Mesenchymal stem cell (in vitro differentiated cells and primary cell): ENCODE measurements at regions not wholly inside any gene's neighbourhood (a gene's known extent, or its start where the extent isn't known, plus 50 kb on each side); places are given as distances from the start of the nearest gene placed in this dataset.

Experiments used
- DNase-seq: peaks from one replicate; pipeline ENCODE4 v3.0.0-alpha.2; 2013
- H2AFZ ChIP-seq: one replicate; pipeline ENCODE4 v1.6.1; 2013; ENCODE audit warnings: low read depth, mild to moderate bottlenecking, control low read depth, inconsistent platforms, low read length, moderate library complexity
- H2AK5ac ChIP-seq: 2 replicates; pipeline ENCODE4 v1.6.1; 2013; ENCODE audit warnings: low read length, moderate library complexity, mild to moderate bottlenecking, inconsistent platforms; ENCODE audit not compliant: severe bottlenecking
- H2BK120ac ChIP-seq: one replicate; pipeline ENCODE4 v1.6.1; 2013; ENCODE audit warnings: low read depth, mild to moderate bottlenecking, inconsistent platforms, low read length, moderate library complexity
- H2BK12ac ChIP-seq, 2 experiments: one replicate each; pipeline ENCODE4 v1.6.1; 2013; ENCODE audit warnings: inconsistent platforms in 2 of 2, low read length in 2 of 2, mild to moderate bottlenecking in 2 of 2, moderate library complexity in 2 of 2, control low read depth in 1 of 2
- H2BK15ac ChIP-seq: one replicate; pipeline ENCODE4 v1.6.1; 2013; ENCODE audit warnings: mild to moderate bottlenecking, low read depth, inconsistent platforms; ENCODE audit not compliant: poor library complexity, severe bottlenecking
- H2BK5ac ChIP-seq: 2 replicates; pipeline ENCODE4 v1.6.1; 2013; ENCODE audit warnings: low read depth, mild to moderate bottlenecking, low read length, control low read depth, inconsistent platforms; ENCODE audit not compliant: poor library complexity, severe bottlenecking
- H3K14ac ChIP-seq, 2 experiments: one replicate each; pipeline ENCODE4 v1.6.1; 2013; ENCODE audit warnings: inconsistent platforms in 2 of 2, low read length in 2 of 2, control low read depth in 1 of 2, mild to moderate bottlenecking in 1 of 2, moderate library complexity in 1 of 2
- H3K18ac ChIP-seq, 2 experiments: one replicate each; pipeline ENCODE4 v1.6.1; 2013; ENCODE audit warnings: inconsistent platforms in 2 of 2, low read length in 2 of 2, control low read depth in 1 of 2, low read depth in 1 of 2, mild to moderate bottlenecking in 1 of 2
- H3K23ac ChIP-seq, 2 experiments: one replicate each; pipeline ENCODE4 v1.6.1; 2013; ENCODE audit warnings: inconsistent platforms in 2 of 2, low read length in 2 of 2, mild to moderate bottlenecking in 2 of 2, moderate library complexity in 2 of 2, control low read depth in 1 of 2
- H3K27ac ChIP-seq: 2 replicates; pipeline ENCODE4 v1.5.1; 2013; ENCODE audit warnings: mild to moderate bottlenecking, moderate library complexity, low read length, control low read depth, inconsistent platforms; ENCODE audit not compliant: poor library complexity, severe bottlenecking
- H3K27me3 ChIP-seq, 2 experiments: 2 replicates each; pipeline versions ENCODE4 v1.6.1 to v1.7.0; 2013; ENCODE audit warnings: low read length in 2 of 2, mild to moderate bottlenecking in 2 of 2, moderate library complexity in 2 of 2, control low read depth in 1 of 2, inconsistent platforms in 1 of 2; ENCODE audit not compliant: control insufficient read depth in 1 of 2, insufficient read depth in 1 of 2
- H3K36me3 ChIP-seq, 2 experiments: 2 replicates each; pipeline versions ENCODE4 v1.6.1 to v1.7.0; 2013; ENCODE audit warnings: low read length in 2 of 2, control low read depth in 1 of 2, inconsistent platforms in 1 of 2, low read depth in 1 of 2, mild to moderate bottlenecking in 1 of 2; ENCODE audit not compliant: insufficient read depth in 2 of 2, control insufficient read depth in 1 of 2
- H3K4ac ChIP-seq, 2 experiments: one replicate each; pipeline ENCODE4 v1.6.1; 2013; ENCODE audit warnings: inconsistent platforms in 2 of 2, low read length in 2 of 2, mild to moderate bottlenecking in 2 of 2, moderate library complexity in 2 of 2, control low read depth in 1 of 2, low read depth in 1 of 2
- H3K4me1 ChIP-seq: 2 replicates; pipeline ENCODE4 v1.6.1; 2013; ENCODE audit warnings: low read depth, low read length, control low read depth; ENCODE audit not compliant: control insufficient read depth, insufficient read depth
- H3K4me2 ChIP-seq: 2 replicates; pipeline ENCODE4 v1.6.1; 2013; ENCODE audit warnings: low read length, mild to moderate bottlenecking, inconsistent platforms; ENCODE audit not compliant: poor library complexity, severe bottlenecking
- H3K4me3 ChIP-seq, 2 experiments: 2 replicates each; pipeline versions ENCODE4 v1.5.1 to v1.7.0; 2013; ENCODE audit warnings: low read length in 2 of 2, mild to moderate bottlenecking in 2 of 2, control low read depth in 1 of 2, low read depth in 1 of 2; ENCODE audit not compliant: insufficient read depth in 1 of 2
- H3K79me1 ChIP-seq: replicated peaks from 2 replicates; pipeline ENCODE4 v1.6.1; 2013; ENCODE audit warnings: mild to moderate bottlenecking, control low read depth, low read length, inconsistent platforms; ENCODE audit not compliant: poor library complexity, severe bottlenecking
- H3K9ac ChIP-seq: 2 replicates; pipeline ENCODE4 v1.7.0; 2013; ENCODE audit warnings: mild to moderate bottlenecking, low read length, moderate library complexity
- H3K9me3 ChIP-seq: 2 replicates; pipeline ENCODE4 v1.7.0; 2013; ENCODE audit warnings: mild to moderate bottlenecking, low read length; ENCODE audit not compliant: control insufficient read depth
- H4K8ac ChIP-seq: one replicate; pipeline ENCODE4 v1.6.1; 2013; ENCODE audit warnings: inconsistent platforms, mild to moderate bottlenecking, low read length, moderate library complexity
- H4K91ac ChIP-seq: one replicate; pipeline ENCODE4 v1.6.1; 2013; ENCODE audit warnings: mild to moderate bottlenecking, low read length, inconsistent platforms
- WGBS: methylation state at CpG from one replicate; pipeline ENCODE4 v1.1.7; 2013; ENCODE audit warnings: mixed read lengths; 5-methylcytosine and 5-hydroxymethylcytosine counted together

GRCh38 chr5:111932628-111933027 is 175.6 kb upstream of the NREP start:
- no peak overlapping the region for H2AFZ ChIP-seq
- WGBS: 81% methylated on average over 4 of the region's 5 CpGs
- no peaks in the 10 kb centered on the region for H3K4me1 ChIP-seq
- no peaks in the 10 kb centered on the region for H3K9me3 ChIP-seq
- no peak overlapping the region for H2BK120ac ChIP-seq
- no peaks in the 10 kb centered on the region for H3K27me3 ChIP-seq
- no peak overlapping the region for H3K27ac ChIP-seq
- no peak for DNase-seq
- no peaks in the 10 kb centered on the region for H3K36me3 ChIP-seq
- no peak overlapping the region for H3K14ac ChIP-seq
- H3K9ac ChIP-seq: peak overlapping the region; percentile 30
- H3K4me3 ChIP-seq: no peak overlapping the region
- no peak overlapping the region for H4K8ac ChIP-seq
- no peak overlapping the region for H3K4ac ChIP-seq
- H2AK5ac ChIP-seq: no peak overlapping the region
- H4K91ac ChIP-seq: no peak overlapping the region
- no peak overlapping the region for H3K23ac ChIP-seq
- no peaks in the 10 kb centered on the region for H3K79me1 ChIP-seq
- H2BK5ac ChIP-seq: no peak overlapping the region
- H3K4me2 ChIP-seq: no peak overlapping the region
- no peak overlapping the region for H3K18ac ChIP-seq
- H2BK15ac ChIP-seq: no peak overlapping the region
- no peak overlapping the region for H2BK12ac ChIP-seq

- Histone ChIP-seq H3K4me1 (no peaks in the 10 kb centered on the region), H3K14ac (no peak overlapping the region), H3K27me3 (no peaks in the 10 kb centered on the region), H2BK12ac (no peak overlapping the region), H2AK5ac (no peak overlapping the region), H3K4ac (no peak overlapping the region), H3K9ac (peak overlapping the region; percentile 30), H2BK5ac (no peak overlapping the region), H2BK15ac (no peak overlapping the region), H4K8ac (no peak overlapping the region), H3K79me1 (no peaks in the 10 kb centered on the region), H3K23ac (no peak overlapping the region), H3K36me3 (no peaks in the 10 kb centered on the region), H3K18ac (no peak overlapping the region), H2BK120ac (no peak overlapping the region), H3K9me3 (no peaks in the 10 kb centered on the region), H3K27ac (no peak overlapping the region), H3K4me2 (no peak overlapping the region), H4K91ac (no peak overlapping the region), H3K4me3 (no peak overlapping the region), H2AFZ (no peak overlapping the region)
- no peak for DNase-seq
These were observed 175.2 kb upstream of the NREP start for GRCh38 chr5:111932199-111932598.

DNA sequence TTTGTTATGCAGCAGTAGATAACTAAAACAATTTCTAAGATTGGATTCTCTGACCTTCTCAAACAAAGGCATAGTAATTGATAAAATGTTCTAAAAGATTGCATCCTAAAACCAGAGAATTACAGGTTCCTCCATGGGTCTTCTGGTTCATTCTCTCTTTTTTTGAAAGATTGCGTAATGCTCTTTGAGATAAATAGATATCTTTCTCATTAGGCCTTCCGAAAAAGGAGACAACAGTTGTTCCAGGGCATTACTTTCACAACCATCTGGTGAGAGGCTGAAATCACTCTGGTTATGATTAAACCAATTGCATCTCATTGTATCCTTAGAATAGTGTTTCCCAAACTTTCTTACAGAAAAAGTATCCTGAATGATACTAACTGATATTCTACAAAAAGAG is 174.7 kb upstream of the NREP start:
- Histone ChIP-seq H4K91ac (no peak overlapping the region), H3K27ac (no peak overlapping the region), H2AFZ (no peak overlapping the region), H3K14ac (no peak overlapping the region), H3K4ac (no peak overlapping the region), H4K8ac (no peak overlapping the region), H3K23ac (no peak overlapping the region), H3K36me3 (no peaks in the 10 kb centered on the region), H2BK15ac (no peak overlapping the region), H3K4me3 (no peak overlapping the region), H3K79me1 (no peaks in the 10 kb centered on the region), H2BK120ac (no peak overlapping the region), H3K4me1 (no peaks in the 10 kb centered on the region), H3K9me3 (no peaks in the 10 kb centered on the region), H3K4me2 (no peak overlapping the region), H2BK12ac (no peak overlapping the region), H3K27me3 (no peaks in the 10 kb centered on the region), H3K18ac (no peak overlapping the region), H2AK5ac (no peak overlapping the region), H3K9ac (no peak overlapping the region), H2BK5ac (no peak overlapping the region)
- 100% methylated on average over 2 of the region's 2 CpGs for WGBS
- no peak for DNase-seq

- 88% methylated on average over 2 of the region's 2 CpGs for WGBS
- Histone ChIP-seq H2BK12ac (peak overlapping the region in 1 of 2 experiments; percentile 64), H3K27me3 (no peaks in the 10 kb centered on the region), H3K23ac (no peak overlapping the region), H3K14ac (peak overlapping the region in 1 of 2 experiments; percentile 26), H3K18ac (peak overlapping the region in 1 of 2 experiments; percentile 55), H2BK15ac (no peak overlapping the region), H3K36me3 (no peaks in the 10 kb centered on the region), H3K4me3 (no peak overlapping the region), H2AK5ac (no peak overlapping the region), H3K4me1 (no peaks in the 10 kb centered on the region), H3K4me2 (no peak overlapping the region), H3K4ac (no peak overlapping the region), H2AFZ (no peak overlapping the region), H3K9ac (no peak overlapping the region), H3K9me3 (no peaks in the 10 kb centered on the region), H2BK120ac (no peak overlapping the region), H4K91ac (no peak overlapping the region), H4K8ac (no peak overlapping the region), H3K79me1 (no peaks in the 10 kb centered on the region), H3K27ac (no peak overlapping the region), H2BK5ac (no peak overlapping the region)
- DNase-seq: peak; percentile 27
These were observed 174.0 kb upstream of the NREP start for GRCh38 chr5:111930905-111931461.
